GM18873 (cell line): ENCODE measurements at regions not wholly inside any gene's neighbourhood (a gene's known extent, or its start where the extent isn't known, plus 50 kb on each side); places are given as distances from the start of the nearest gene placed in this dataset.
"Not testable (repeated sequence)": the region's sequence is repeated elsewhere in the genome, so short reads cannot be mapped to it uniquely, and the experiment has no call there.

ENCODE experiments used
- ATAC-seq: cut with Tn5 transposase; IDR thresholded peaks from one replicate; pipeline ENCODE4 v1.9.1; 2021; ENCODE audit warnings: mild to moderate bottlenecking, moderate library complexity, moderate number of reproducible peaks; ENCODE audit not compliant: unreplicated experiment, low FRiP score

DNA sequence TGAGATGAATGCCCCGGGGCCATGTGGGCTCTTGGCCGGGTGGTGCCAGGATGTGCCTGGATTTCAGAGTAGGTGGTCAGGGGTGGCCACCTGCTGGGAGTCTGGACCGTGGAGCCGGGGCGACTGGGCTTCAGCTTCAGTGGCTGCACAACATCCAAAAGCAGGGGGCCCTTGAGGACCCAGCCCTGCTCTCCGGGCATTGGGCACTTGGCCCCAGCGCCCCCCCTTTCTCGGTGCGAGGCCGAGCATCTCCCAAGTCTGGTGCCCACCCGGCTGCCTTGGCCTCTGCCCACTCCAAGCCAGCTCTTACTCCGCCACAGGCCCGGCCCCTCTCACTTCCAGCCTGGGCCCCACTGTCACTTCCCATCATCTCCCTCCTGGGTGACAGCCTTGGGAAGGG lies 4429.0 kb upstream of the TPTE start:
- ATAC-seq, result not testable (repeated sequence)

DNA sequence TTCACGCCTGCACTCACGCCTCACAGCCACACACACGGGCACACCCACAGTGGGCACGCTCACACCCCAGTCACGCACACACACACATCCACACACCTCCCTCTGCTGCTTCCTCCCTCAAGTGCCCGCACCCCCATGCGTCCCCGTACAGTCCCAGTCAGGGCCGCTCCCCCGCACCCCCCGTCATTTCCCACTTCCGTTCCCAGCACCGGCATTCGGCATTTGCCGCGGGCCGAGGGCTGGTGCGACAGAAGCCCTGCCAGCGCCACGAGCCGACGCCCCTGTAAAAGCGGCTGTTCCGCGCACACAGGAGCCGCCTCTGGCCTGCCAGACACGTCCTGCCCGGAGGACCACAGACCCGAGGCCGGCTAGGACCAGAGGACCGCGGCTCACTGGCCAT lies 4428.0 kb upstream of the TPTE start:
- not testable (repeated sequence) for ATAC-seq

DNA sequence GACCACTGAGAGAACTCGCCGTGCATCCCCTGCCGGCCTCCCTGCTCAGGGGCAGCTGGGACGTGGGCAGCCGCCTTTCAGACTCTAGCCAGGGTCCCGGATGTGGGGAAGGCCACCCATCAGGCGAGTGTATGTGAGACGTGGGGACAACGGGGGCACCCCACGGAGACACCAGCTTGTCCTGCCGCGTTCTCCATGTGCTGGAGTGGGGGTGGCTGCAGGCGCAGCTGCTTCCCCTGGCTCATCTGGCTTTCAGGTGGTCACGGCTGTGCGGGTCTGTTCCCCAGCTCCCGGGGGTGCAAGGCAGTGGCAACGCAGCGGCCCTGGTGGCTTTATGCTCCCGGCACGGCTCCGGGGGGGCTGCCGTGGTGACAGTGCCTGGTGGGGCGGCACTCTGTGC lies 4427.5 kb upstream of the TPTE start:
- ATAC-seq, result not testable (repeated sequence)

DNA sequence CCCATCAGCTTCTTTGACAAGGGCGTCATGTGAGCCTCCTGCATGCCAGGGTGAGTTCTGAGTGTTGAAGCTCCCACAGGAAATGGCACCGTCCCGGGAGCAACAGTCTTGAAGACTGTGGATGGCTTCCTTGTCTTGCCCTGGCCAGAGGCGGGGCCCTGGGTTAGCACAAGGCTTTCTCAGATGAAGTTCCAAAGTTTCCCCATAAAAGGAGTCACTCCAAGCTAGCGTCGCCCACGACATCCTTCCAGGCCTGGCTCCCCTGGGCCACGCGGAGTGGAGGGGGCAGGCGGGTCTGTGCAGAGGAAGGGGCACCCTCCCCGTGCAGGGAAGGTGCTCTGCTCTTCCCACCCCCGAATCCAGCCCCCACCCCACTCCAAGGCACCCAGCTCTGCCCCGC lies 4426.1 kb upstream of the TPTE start:
- not testable (repeated sequence) for ATAC-seq

DNA sequence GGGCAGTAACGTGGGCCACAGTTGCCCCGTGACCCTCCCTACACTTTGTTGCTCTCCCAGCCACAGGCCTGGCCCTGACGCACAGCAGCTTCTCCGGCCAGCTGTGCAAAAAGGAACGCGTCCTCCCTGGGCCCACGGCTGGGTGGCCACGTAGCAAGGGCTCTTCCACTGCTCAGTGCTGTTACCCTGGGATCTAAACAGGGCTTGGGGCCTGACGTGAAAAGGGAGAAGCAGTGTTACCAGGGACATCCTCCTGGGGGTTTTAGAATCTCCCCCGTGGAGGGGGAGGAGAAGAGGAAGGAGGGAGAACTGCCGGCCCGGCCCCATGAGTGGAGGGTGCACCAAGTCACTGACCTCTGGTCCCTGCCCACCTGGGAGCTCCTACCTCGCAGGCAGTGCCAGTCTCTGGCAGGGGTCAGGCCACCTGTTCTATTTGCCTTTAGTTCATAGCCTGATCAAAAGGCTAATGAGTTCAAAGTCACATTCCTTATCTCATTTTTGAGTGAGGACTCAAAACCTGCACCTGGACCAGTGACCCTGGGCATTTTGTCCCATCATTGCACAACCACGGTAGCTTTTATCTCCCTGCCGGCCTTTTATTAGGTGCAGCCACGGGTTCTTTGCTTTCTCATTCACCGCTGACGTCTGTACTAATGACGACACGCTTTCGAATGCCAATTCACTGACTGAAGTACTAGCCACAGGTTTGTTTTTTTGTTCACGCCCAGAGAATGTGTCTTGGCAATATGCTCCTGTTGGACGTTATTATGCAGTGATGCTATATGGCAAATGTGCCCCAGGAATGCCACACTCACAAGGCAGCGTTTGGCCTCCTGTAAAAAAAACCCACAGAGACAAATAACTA lies 4424.6 kb upstream of the TPTE start:
- not testable (repeated sequence) for ATAC-seq

DNA sequence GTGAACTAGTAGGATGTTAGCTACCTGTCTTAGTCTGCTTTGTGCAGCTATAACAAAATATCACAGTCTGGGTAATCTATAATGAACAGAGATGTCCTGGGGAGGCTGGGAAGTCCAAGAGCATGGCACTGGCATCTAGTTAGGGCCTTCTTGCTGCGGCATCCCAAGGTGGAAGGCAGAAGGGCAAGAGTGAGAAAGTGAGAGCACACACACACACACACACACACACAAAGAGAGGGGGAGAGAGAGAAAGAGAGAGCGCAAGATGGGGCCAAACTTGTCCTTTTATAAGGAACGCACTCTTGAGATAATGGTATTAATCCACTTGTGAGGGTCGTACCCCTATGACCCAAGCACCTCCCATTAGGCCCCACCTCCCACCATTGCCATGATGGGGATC lies 4423.6 kb upstream of the TPTE start:
- ATAC-seq, result not testable (repeated sequence)

DNA sequence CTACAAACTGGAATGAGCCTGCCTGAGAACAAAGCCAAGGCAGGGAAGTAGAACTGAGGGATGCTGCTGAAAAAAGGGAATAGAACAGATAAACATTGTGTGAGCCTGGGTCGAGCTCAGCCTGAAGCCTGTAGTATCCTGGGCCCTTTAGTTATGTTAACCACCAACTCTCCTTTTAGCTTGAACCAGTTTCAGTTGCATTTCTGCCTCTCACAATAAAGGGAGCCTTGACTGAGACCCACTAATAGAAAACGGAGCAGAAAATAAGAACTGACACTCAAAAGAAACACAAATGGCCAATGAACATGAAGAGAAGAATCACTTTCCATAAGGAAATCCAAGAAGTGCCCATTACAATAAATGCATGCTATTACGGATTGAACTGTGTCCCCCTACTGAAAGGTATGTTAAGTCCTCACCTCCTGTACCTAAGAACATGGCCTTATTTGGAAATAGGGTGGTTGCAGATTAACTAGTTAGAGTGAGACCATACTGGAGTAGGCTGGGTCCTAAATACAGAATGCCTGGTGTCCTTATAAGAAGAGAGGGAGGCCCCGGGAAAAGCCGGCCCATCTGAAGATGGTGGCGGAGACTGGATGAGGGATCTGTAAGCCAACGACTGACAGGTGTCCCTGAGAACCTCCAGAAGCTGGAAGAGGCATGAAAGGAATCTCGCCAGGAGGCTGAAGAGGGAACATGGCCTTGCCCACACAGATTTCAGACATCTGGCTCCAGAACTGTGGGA lies 4423.0 kb upstream of the TPTE start:
- not testable (repeated sequence) for ATAC-seq

DNA sequence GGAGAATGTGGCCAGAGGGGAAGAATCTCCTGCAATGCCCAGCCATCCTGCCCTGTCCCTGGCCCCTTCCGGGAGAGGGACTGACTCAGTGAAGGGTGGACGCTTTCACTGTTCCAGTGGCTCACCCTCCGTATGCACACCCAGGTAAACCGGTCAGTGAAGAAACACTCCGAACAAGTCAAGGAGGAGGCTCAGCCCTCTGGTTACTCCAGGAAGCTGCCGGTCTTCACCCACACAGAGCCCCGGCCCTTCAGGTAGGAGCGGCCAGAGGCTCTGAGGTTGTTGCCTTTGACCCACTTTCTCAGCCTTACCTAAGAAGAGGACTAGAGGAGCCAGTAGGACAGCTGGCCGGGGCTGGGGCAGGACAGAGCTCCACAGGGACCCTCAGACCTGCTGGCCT lies 4419.8 kb upstream of the TPTE start:
- not testable (repeated sequence) for ATAC-seq

DNA sequence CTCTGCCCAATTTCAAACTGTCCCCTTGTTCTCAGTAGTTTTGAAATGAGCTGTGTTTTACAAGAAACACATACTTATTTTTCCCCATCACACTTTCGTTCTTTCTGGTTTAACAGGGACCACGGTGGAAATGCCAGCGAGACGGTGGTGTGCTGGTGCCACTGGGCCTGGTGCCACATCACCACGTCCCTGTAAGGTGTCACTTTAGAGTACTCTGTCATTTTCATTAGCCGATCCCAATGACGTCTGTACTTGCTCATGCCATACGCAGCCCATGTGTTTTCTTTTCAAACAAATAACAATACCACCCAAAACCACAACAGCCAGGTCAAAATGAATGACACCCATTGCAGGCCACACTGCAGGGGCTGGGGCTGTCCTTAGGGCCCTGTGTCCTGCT lies 4416.8 kb upstream of the TPTE start:
- ATAC-seq, result not testable (repeated sequence)

DNA sequence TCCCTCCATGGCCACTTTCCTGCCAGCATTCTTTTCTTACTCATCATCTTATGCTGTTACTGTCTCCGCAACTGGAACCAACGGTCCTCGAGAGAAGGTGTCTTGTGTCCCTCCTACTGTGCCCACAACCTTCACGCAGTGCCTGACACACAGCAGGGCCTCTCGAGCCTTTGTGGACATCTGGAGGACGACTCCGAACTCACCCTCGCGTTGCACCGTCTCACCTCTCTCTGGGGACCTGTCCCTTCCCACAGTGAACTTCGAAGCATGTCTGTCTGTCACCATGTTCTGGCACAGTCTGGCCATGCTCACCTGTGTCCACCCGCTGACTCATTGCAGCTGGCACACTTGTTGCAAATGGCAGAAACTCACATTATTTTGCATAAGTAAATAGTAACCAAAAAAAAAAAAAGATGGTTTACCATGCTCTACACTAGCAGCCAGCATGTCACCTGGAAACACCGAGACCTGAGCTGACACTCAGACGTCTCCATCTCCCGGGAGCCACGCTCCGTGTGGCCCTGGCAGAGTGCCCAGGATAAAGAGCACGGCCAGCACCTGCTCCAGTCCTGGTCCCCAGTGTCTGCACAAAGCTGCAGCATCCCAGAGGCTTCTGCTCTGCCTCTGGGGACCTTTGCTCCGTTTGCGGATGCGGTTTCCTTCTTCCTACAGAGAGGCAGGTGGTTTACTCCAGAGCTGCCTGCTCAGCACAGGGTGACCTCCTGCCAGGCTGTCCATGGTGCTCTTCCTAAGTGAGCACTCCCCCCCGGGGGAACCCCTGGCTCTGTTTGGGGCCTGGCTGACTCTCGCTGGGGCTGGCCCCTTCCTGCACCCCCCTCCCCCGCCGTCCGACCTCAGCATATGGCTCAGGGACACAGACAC lies 4414.5 kb upstream of the TPTE start:
- not testable (repeated sequence) for ATAC-seq

DNA sequence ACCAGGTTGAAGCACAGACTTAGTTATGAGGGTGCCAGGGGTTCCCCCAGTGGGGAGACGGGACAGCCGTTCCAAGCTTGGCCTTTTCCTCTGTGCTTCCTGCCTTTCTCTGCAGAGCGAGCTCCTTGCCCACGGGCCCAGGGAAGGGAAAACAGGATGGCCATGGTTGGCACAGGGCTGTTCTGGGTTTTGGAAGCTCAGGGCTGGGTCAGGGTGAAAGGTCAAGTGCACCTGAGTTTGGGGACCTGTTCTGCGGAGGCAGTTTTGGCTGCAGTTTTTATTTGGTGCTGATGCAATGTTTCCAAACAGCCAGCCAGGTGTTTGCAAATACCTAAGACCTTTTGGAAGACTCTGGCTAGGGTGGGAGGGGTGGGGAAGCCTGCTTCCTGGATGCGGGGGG lies 4412.5 kb upstream of the TPTE start:
- ATAC-seq, result not testable (repeated sequence)

DNA sequence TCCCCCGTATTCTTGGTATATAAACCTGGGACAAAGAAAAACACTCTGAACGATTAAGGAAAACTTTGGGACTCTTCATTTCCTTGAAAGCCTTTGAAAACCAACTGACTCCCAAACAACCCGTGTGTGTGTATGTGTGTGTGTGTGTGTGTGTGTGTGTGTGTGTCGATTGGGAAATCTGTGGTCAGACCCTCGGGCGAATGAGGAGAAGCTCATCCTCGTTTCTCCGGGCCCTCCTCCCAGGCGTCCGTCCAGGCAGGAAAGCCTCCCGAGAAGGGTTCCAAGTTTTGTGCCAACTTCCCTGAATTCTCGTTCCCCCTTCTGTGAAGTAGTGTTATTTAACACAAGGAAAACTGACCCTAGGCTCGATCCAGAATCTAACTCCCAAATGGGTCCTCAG lies 4411.6 kb upstream of the TPTE start:
- ATAC-seq, result not testable (repeated sequence)

DNA sequence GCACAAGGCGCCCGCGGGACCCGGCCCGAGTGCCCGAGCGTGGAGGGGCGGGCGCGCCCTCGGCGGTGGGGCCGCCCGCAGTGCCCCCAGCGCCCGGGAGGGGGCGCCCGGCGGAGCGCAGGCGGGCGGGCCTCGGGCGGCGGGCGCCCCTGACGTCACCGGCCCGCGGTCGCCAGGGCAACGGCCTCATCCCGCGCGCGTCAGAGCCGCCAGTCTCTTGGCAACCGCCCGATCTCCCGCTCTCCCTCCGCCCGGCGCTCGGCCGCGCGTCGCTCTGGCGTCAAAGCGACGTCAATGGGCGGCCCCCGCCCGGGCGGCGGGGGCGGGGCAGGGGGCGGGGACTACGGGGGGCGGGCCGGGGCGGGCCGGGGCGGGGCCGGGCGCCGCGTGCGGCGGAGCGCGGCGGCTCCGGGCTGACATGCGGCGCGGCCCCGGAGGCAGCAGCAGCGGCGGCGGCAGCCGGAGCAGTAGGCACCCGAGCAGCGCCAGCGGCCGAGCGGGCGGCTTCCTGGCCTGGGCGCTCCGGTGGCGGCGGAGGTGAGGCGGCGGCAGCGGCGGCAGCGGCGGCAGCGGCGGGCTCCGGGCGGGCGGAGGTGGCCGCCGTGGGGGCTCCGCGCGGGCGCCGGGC lies 4410.6 kb upstream of the TPTE start:
- peak; percentile 70 for ATAC-seq

DNA sequence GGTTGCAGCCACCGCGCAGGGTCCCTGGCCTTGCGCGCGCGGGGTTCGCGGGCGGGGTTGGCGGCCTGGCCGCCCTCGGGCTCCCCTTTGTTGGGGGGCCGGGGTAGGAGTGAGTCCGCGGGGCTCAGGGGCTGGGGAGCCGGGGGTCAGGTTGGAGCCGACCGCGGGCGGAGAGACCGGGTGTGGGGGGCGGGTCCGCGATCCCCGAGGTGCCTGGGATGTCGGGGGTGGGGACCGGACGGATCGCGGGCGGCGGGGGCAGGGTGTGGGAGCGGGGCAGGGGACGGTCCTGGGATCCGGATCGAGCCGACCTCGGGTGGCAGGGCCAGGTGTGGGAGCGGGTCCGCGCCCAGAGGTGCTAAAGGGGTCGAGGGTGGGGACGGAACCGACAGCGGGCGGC lies 4410.0 kb upstream of the TPTE start:
- ATAC-seq, result not testable (repeated sequence)

DNA sequence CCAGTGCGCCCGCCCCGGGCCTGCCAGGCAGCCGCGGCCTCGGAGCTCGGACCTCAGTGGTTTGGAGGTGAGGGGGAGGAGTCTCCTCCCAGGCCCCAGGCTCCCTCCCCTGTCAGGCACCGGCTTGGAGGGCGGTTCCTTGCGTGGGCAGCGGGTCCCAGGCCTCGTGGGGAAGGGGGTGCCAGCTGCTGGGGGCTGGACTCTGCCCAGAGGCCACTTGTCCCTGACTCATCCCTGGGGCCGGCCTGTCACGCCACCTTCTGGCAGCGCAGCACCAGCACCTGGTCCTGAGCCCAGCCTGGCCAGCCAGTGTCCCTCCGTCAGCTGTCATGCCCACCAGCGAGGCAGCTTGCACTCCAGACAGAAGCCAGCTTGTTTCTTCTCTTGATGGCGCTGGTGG lies 4403.0 kb upstream of the TPTE start:
- ATAC-seq, result not testable (repeated sequence)

DNA sequence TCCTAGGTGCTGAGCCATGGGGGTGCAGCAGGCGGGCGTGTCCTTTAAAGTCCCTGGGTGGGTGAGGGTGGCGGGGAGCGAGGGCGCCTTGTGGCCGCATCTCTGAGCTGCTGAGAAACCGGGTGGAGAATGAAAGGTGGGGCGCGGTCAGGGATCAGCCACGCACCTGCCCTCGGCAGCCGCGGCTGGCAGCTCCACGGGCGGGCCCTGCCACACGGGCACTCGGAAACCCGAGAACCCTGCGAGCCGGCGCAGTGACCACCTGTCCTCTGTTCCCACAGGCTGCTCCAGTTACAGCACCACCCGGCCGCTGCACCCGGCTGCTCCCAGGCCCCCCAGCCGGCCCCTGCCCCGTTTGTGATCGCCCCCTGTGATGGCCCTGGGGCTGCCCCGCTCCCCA lies 4400.5 kb upstream of the TPTE start:
- ATAC-seq, result not testable (repeated sequence)

DNA sequence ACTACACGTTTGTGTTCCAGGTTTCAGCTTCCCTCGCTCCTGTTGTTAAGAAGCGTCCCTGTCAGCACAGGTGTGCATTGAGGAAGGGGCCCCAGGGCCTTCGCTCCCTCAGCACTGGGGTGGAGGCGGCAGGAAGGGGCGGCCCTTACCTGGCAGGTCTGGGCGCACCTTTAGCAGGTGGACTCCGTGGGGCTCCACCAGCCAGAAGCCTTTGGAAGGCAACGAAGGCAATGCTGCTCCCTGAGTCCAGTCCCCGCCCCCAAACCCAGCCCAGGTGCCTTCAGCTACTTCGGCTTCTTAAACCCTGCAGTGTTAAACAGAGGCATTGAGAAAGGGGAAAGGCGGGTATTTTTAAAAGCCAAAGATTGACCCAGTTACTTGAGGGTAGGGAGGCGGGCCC lies 4398.8 kb upstream of the TPTE start:
- ATAC-seq, result not testable (repeated sequence)

DNA sequence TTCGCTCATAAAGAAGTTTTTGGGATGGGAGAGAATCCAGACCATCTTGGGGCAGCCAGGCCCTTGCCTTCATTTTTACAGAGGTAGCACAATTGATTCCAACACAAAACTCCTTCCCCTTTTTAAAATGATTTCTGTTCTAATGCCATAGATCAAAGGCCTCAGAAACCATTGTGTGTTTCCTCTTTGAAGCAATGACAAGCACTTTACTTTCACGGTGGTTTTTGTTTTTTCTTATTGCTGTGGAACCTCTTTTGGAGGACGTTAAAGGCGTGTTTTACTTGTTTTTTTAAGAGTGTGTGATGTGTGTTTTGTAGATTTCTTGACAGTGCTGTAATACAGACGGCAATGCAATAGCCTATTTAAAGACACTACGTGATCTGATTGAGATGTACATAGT lies 4398.2 kb upstream of the TPTE start:
- ATAC-seq, result not testable (repeated sequence)

DNA sequence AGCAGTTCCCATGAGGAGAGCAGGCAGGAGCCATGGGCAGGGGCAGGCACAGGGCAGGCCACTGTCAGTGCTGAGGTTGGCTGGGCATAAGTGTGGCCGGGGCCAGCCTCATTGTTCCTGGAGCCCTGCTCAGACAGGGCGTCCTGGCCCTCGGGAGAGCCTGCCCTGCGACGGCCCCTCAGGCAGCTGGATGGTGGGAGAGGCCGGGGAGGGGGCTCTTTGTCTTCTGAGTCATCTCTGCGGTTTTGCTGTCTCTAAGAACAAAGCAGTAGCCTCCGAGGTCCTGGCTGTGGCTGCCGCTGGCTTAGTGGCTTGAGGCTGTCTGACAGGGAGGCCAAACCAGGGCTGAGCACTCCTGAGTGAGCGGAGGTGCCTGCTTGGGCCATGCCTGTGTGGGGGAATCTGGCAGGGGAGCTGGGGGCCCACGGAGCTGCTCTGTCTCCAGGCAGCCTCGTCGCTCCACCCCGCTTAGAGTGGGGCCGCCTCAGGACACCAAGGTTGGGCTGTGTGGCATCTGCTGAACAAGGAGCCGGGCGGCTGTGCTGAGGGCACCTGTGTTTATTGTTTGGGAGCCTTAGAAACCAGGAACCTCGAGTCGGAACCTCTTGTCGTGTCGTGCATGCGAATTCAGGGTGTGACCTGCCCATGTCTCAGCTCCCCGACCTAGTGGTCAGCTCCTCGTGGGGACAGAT lies 4395.7 kb upstream of the TPTE start:
- not testable (repeated sequence) for ATAC-seq
